H1 (cell line): ENCODE measurements at regions not wholly inside any gene's neighbourhood (a gene's known extent, or its start where the extent isn't known, plus 50 kb on each side); places are given as distances from the start of the nearest gene placed in this dataset.

Experiments used
- EGR1 ChIP-seq: IDR thresholded peaks from 2 replicates; pipeline ENCODE4 v1.6.1; 2011; ENCODE audit warnings: low read depth, low read length, borderline replicate concordance
- POLR2A ChIP-seq, 2 experiments: IDR thresholded peaks; 1 replicate in 1 of 2; 2 replicates in 1 of 2; pipeline ENCODE4 v1.6.1; 2011; ENCODE audit warnings: low read depth in 2 of 2, low read length in 2 of 2, mild to moderate bottlenecking in 2 of 2; ENCODE audit errors: control extremely low read depth in 1 of 2
- RNF2 ChIP-seq: fragments of 200-900, 300-1000 bp; sonication (generic); IDR thresholded peaks from 2 replicates; pipeline ENCODE4 v1.7.1; 2016; ENCODE audit warnings: borderline replicate concordance, low read depth, mild to moderate bottlenecking, antibody characterized with exemption, low read length; ENCODE audit not compliant: poor library complexity, severe bottlenecking; ENCODE audit errors: missing control alignments

DNA sequence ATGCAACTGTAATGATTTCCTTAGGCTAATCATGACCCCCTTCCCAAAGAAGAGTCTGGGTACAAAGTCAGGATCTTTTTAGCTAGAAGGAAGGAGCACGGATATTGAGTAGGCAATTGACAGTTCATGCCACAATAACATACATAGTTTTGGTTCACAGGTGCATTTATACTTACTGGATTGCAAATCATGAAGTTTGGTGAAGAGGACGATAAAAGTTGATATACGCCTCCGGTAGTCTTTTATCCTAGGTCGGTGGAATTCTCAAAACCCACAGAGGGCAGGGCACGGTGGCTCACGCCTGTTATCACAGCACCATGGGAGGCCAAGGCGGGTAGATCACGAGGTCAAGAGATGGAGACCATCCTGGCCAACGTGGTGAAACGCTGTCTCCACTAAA lies 265.4 kb upstream of the PRMT6 start (continued):
- TF ChIP-seq RNF2 (no peak), EGR1 (no peak), POLR2A (IDR thresholded peaks at IDR 0.05; ENCODE audit: control extremely low read depth in 1 of 2, low read depth in 2 of 2, low read length in 2 of 2) (no peak)
